ENCODE measurements at regions not wholly inside any gene's neighbourhood (a gene's known extent, or its start where the extent isn't known, plus 50 kb on each side); places are given as distances from the start of the nearest gene placed in this dataset.

DNA sequence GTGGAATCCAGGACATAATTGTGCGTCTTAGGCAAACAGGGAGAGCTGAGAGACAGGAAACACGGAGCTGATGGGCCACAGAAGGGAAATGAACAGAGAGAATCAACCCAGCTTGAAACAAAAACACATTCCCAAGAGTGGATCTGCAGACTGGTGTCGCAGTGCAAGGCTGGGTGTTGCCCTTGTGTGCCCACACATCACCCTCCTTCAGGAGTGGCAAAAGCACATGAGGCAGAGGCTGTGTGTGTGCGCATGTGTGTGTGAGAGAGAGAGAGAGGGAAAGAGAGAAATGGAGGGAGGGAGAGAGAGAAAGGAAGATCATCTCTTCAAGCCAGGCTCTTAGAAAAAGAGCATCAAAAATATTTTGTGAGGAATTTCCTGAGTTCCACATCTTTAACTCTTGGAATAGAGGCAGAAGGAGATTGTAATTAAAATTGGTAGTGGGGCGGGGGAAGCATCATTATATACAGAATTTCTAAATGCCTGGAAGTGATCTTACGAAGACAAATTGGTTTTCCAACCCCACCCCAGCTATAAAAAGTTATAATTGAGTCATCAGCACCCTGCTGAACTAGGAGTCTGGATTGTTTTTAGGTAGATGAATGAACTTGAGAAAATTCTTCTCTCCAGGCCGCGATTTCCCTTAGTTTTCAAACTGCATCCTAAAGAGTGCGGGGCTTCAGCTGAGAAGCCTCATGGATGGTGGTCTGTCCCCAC, 480.7 kb downstream of the NPHP4 start:
- CTCF ChIA-PET = interaction anchor here (1.6 to 3.3 kb wide), 2 partner anchors 116 to 234 kb away, joined by 3 to 29 read pairs; no protein-coding TSS in a partner anchor
- RAD21 ChIA-PET (ENCODE audit: low non-redundant PET in 1 of 2, low total read pairs in 2 of 2, uncharacterized antibody in 2 of 2, unreplicated experiment in 2 of 2) = no interaction called here
- Histone ChIP-seq H4K20me1 (ENCODE audit: insufficient read depth) (no peaks in the 10 kb centered on the region), H3K4me2 (ENCODE audit: low read length) (no peak overlapping the region), H2AFZ (ENCODE audit: low read depth, low read length, poor library complexity, severe bottlenecking) (no peak overlapping the region), H3K4me3 (replicated peaks in 1 of 2; ENCODE audit: low read depth in 1 of 2, low read length in 2 of 2) (no peak overlapping the region), H3K9ac (ENCODE audit: low read length) (no peak overlapping the region), H3K27ac (ENCODE audit: low read depth, low read length) (no peak overlapping the region), H3K4me1 (ENCODE audit: control insufficient read depth in 1 of 2, insufficient read depth in 2 of 2, low read length in 2 of 2) (no peaks in the 10 kb centered on the region), H3K36me3 (ENCODE audit: control insufficient read depth in 1 of 2, insufficient read depth in 2 of 2, low read length in 2 of 2) (no peaks in the 10 kb centered on the region), H3K79me2 (ENCODE audit: insufficient read depth, low read length) (no peaks in the 10 kb centered on the region), H3K9me3 (ENCODE audit: control insufficient read depth in 1 of 2, insufficient read depth in 1 of 2, low read depth in 1 of 2, low read length in 2 of 2) (no peaks in the 10 kb centered on the region), H3K9me2 (ENCODE audit: insufficient read depth) (no peaks in the 10 kb centered on the region), H3K27me3 (ENCODE audit: insufficient read depth, low read length) (peaks cover 14% of the 10 kb centered on the region)
- intact Hi-C loops (cut with micrococcal nuclease) = no loop called here
- BruUV-seq (replicated peaks) = no TSS peak
- no peak for TF ChIP-seq RAD21 (IDR thresholded peaks at IDR 0.05; ENCODE audit: low read depth)
- no peak for TF ChIP-seq JUND (IDR thresholded peaks at IDR 0.05)
- TF ChIP-seq EGR1 (IDR thresholded peaks at IDR 0.05; ENCODE audit: low read depth) = no peak
- no peak for TF ChIP-seq SIN3A (IDR thresholded peaks at IDR 0.05; ENCODE audit: low read depth)
- TF ChIP-seq TCF7L2 (IDR thresholded peaks at IDR 0.05; ENCODE audit: borderline replicate concordance, extremely low read depth, insufficient read depth, insufficient read length) = no peak
- TF ChIP-seq CTCF (IDR thresholded peaks at IDR 0.05 in 2 of 3, conservative IDR thresholded peaks at IDR 0.05 in 1 of 3; ENCODE audit: borderline replicate concordance in 1 of 3, insufficient read depth in 1 of 3, low read depth in 2 of 3, low read length in 2 of 3) = no peak
- TF ChIP-seq SRF (IDR thresholded peaks at IDR 0.05; ENCODE audit: low read depth) = no peak
- TF ChIP-seq CBX3 (IDR thresholded peaks at IDR 0.05; ENCODE audit: low read depth) = no peak
- no peak for TF ChIP-seq FOSL1 (IDR thresholded peaks at IDR 0.05; ENCODE audit: low read depth)
- TF ChIP-seq ZFX (IDR thresholded peaks at IDR 0.05) = no peak
- TF ChIP-seq CEBPB (IDR thresholded peaks at IDR 0.05; ENCODE audit: low read depth) = no peak
- no peak for TF ChIP-seq ZNF274 (IDR thresholded peaks at IDR 0.05; ENCODE audit: low read depth, low read length)
- TF ChIP-seq, protein P1, sequence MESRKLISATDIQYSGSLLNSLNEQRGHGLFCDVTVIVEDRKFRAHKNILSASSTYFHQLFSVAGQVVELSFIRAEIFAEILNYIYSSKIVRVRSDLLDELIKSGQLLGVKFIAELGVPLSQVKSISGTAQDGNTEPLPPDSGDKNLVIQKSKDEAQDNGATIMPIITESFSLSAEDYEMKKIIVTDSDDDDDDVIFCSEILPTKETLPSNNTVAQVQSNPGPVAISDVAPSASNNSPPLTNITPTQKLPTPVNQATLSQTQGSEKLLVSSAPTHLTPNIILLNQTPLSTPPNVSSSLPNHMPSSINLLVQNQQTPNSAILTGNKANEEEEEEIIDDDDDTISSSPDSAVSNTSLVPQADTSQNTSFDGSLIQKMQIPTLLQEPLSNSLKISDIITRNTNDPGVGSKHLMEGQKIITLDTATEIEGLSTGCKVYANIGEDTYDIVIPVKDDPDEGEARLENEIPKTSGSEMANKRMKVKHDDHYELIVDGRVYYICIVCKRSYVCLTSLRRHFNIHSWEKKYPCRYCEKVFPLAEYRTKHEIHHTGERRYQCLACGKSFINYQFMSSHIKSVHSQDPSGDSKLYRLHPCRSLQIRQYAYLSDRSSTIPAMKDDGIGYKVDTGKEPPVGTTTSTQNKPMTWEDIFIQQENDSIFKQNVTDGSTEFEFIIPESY (IDR thresholded peaks at IDR 0.05; ENCODE audit: extremely low read depth, insufficient replicate concordance, low read length) = no peak
- TF ChIP-seq REST (IDR thresholded peaks at IDR 0.05; ENCODE audit: low read depth) = no peak
- TF ChIP-seq POLR2AphosphoS5 (IDR thresholded peaks at IDR 0.05; ENCODE audit: low read depth, low read length) = no peak
- TF ChIP-seq YY1 (IDR thresholded peaks at IDR 0.05; ENCODE audit: extremely low read depth, insufficient replicate concordance, low read depth, low read length) = no peak
- ATAC-seq (no peak), DNase-seq (ENCODE audit: low read depth, low spot score) (no peak)
- POLR2A ChIA-PET = no interaction called here

Measured in HCT116 (cell line).